ENCODE measurements at regions not wholly inside any gene's neighbourhood (a gene's known extent, or its start where the extent isn't known, plus 50 kb on each side); places are given as distances from the start of the nearest gene placed in this dataset.

DNA sequence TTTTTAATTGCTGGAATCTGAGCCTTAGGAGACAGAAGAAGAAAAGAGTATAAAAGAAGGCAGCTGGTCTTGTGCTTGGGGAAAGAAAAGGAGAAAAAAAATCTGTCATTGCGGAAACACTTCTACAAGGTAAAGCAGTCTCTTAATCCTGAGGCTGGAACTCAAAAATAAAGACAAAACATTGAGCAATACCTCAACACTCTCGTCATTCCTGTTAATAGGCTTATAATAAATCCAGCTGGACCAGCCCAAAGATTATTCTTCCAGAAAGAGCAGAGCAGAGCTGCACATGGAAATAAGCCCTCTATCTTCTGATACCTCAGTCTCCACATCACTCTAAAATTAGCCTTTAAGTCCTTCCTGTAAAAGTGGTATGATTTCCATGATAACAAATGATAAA is 62.0 kb upstream of the HIVEP1 start:
- no peak for TF ChIP-seq CTCF (optimal IDR thresholded peaks at IDR 0.05 in 1 of 3, IDR thresholded peaks at IDR 0.05 in 1 of 3, conservative IDR thresholded peaks at IDR 0.05 in 1 of 3; ENCODE audit: extremely low read depth in 1 of 3, insufficient read depth in 2 of 3, low read length in 3 of 3)
- TF ChIP-seq EZH2 (IDR thresholded peaks at IDR 0.05; ENCODE audit: low read length) = no peak
